SU-DHL-6 (cell line): ENCODE measurements at regions not wholly inside any gene's neighbourhood (a gene's known extent, or its start where the extent isn't known, plus 50 kb on each side); places are given as distances from the start of the nearest gene placed in this dataset.

Experiments used
- CTCF ChIP-seq: fragments of 200-600 bp; sonication (generic); IDR thresholded peaks from one replicate; pipeline ENCODE4 v1.5.1; 2017; ENCODE audit warnings: antibody characterized with exemption, mild to moderate bottlenecking, low read length, moderate library complexity; ENCODE audit not compliant: insufficient read depth, poor library complexity, severe bottlenecking
- EZH2phosphoT487 ChIP-seq: fragments of 200-600 bp; sonication (generic), shearing (Covaris generic); conservative IDR thresholded peaks from 2 replicates; pipeline ENCODE4 v1.6.1; 2018; ENCODE audit warnings: mild to moderate bottlenecking, antibody characterized with exemption, low read length, moderate library complexity, mixed read lengths

GRCh38 chr22:22094514-22094913 lies 111.9 kb upstream of the TOP3B start:
- no peak for TF ChIP-seq CTCF
- TF ChIP-seq EZH2phosphoT487: no peak
